HEK293 (cell line): ENCODE measurements at regions not wholly inside any gene's neighbourhood (a gene's known extent, or its start where the extent isn't known, plus 50 kb on each side); places are given as distances from the start of the nearest gene placed in this dataset.

ENCODE experiments used
- CTCF ChIP-seq: fragments of 450-650 bp; formaldehyde crosslinking; IDR thresholded peaks from 2 replicates; pipeline ENCODE4 v1.5.1; 2016; ENCODE audit warnings: missing biosample characterization, missing genetic modification characterization
- KLF7 ChIP-seq: fragments of 450-650 bp; formaldehyde crosslinking; IDR thresholded peaks from 2 replicates; pipeline ENCODE4 v1.5.1; 2016; ENCODE audit warnings: missing biosample characterization, missing genetic modification characterization, borderline replicate concordance
- ZNF184 ChIP-seq: fragments of 450-650 bp; IDR thresholded peaks from 2 replicates; pipeline ENCODE4 v1.5.1; 2018; ENCODE audit warnings: missing biosample characterization, mild to moderate bottlenecking, missing genetic modification characterization
- ZNF214 ChIP-seq: fragments of 450-650 bp; formaldehyde crosslinking; IDR thresholded peaks from 2 replicates; pipeline ENCODE4 v1.5.1; 2017; ENCODE audit warnings: missing biosample characterization, mild to moderate bottlenecking, missing genetic modification characterization, borderline replicate concordance
- TF ChIP-seq, protein P1 (sequence below): fragments of 450-650 bp; formaldehyde crosslinking; IDR thresholded peaks from 2 replicates; pipeline ENCODE4 v1.5.1; 2016; ENCODE audit warnings: missing biosample characterization, missing genetic modification characterization

DNA sequence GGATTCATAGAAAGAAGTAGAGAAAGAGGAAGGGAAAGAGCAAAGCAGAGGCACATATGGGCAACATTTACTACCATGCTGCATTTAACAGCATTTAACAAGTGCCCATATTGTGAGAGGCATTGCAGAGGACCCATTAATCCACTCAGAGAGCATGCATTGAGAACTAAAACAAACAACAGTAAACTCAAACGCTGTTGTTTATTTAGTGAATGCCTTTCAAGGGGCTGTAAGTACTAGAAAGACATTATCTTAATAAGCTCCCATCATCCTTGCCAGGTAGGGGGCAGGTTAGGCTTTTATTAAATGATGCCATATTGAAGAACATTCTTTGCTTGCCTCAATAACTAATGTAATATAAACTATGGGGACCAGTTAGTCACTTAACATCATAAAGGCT lies 254.3 kb upstream of the DAB1 start:
- no peak for TF ChIP-seq ZNF184 (tag by site-specific recombination)
- TF ChIP-seq KLF7 (tag by site-specific recombination) = no peak
- no peak for TF ChIP-seq CTCF
- no peak for TF ChIP-seq ZNF214
- TF ChIP-seq, protein P1, sequence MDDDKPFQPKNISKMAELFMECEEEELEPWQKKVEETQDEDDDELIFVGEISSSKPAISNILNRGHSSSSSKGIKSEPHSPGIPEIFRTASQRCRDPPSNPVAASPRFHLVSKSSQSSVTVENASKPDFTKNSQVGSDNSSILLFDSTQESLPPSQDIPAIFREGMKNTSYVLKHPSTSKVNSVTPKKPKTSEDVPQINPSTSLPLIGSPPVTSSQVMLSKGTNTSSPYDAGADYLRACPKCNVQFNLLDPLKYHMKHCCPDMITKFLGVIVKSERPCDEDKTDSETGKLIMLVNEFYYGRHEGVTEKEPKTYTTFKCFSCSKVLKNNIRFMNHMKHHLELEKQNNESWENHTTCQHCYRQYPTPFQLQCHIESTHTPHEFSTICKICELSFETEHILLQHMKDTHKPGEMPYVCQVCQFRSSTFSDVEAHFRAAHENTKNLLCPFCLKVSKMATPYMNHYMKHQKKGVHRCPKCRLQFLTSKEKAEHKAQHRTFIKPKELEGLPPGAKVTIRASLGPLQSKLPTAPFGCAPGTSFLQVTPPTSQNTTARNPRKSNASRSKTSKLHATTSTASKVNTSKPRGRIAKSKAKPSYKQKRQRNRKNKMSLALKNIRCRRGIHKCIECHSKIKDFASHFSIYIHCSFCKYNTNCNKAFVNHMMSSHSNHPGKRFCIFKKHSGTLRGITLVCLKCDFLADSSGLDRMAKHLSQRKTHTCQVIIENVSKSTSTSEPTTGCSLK (tag by site-specific recombination) = no peak
